Kidney (tissue), 13 donors: ENCODE measurements at regions not wholly inside any gene's neighbourhood (a gene's known extent, or its start where the extent isn't known, plus 50 kb on each side); places are given as distances from the start of the nearest gene placed in this dataset.
"Not testable (repeated sequence)": the region's sequence is repeated elsewhere in the genome, so short reads cannot be mapped to it uniquely, and the experiment has no call there.

Source experiments
- DNase-seq, 5 donors: peaks; one replicate each; pipeline ENCODE4 v3.0.0-alpha.2; 2013 to 2020
- FAIRE-seq: peaks from 2 replicates; lab custom pipeline; 2012; peaks lifted over from hg19 to GRCh38; lab: Jason Lieb, UNC
- H3K27ac ChIP-seq, 2 donors: one replicate each; pipeline ENCODE4 v1.7.0; 2013; ENCODE audit warnings: low read depth in 2 of 2, low read length in 2 of 2, inconsistent platforms in 1 of 2
- H3K27me3 ChIP-seq: one replicate; pipeline ENCODE4 v1.7.1; 2013; ENCODE audit warnings: low read length, inconsistent platforms; ENCODE audit not compliant: control insufficient read depth, insufficient read depth
- H3K36me3 ChIP-seq, 3 donors: one replicate each; pipeline versions ENCODE4 v1.7.0 to v1.7.1; 2013; ENCODE audit warnings: low read length in 3 of 3, control low read depth in 1 of 3, inconsistent platforms in 1 of 3; ENCODE audit not compliant: insufficient read depth in 3 of 3, control insufficient read depth in 2 of 3
- H3K4me1 ChIP-seq, 3 donors: one replicate each; pipeline versions ENCODE4 v1.7.0 to v1.7.1; 2013; ENCODE audit warnings: low read length in 3 of 3, inconsistent platforms in 1 of 3, low read depth in 1 of 3; ENCODE audit not compliant: control insufficient read depth in 2 of 3, insufficient read depth in 2 of 3
- H3K4me3 ChIP-seq, 3 donors: one replicate each; pipeline versions ENCODE4 v1.7.0 to v1.8.1; 2013; ENCODE audit warnings: low read length in 3 of 3, control low read depth in 1 of 3, inconsistent platforms in 1 of 3
- H3K9ac ChIP-seq, 3 donors: one replicate each; pipeline versions ENCODE4 v1.7.0 to v1.7.1; 2013; ENCODE audit warnings: low read length in 3 of 3, control low read depth in 1 of 3, inconsistent platforms in 1 of 3
- H3K9me3 ChIP-seq, 3 donors: one replicate each; pipeline versions ENCODE4 v1.7.0 to v1.7.1; 2013; ENCODE audit warnings: low read length in 3 of 3, control low read depth in 1 of 3, inconsistent platforms in 1 of 3; ENCODE audit not compliant: control insufficient read depth in 2 of 3, insufficient read depth in 1 of 3
- intact Hi-C: fragments of 100-400 bp; cut with DNase I; formaldehyde crosslinking; loops from one replicate; pipeline ENCODE4 v1.11.1; 2022
- TF ChIP-seq, protein P1 (sequence below): IDR thresholded peaks from 3 replicates; pipeline ENCODE4 v1.5.1; 2012; ENCODE audit warnings: mild to moderate bottlenecking, moderate library complexity, borderline replicate concordance; ENCODE audit not compliant: insufficient read depth; ENCODE audit errors: extremely low read depth
- donor health status: control.
- donor health status: control.
- donor health status: control.
- donor health status: control.
- donor health status: control.
- donor health status: DM: yes; HTN: yes; CAD: no.
- donor health status: Normal renal cell carcinoma (clear cell type).

DNA sequence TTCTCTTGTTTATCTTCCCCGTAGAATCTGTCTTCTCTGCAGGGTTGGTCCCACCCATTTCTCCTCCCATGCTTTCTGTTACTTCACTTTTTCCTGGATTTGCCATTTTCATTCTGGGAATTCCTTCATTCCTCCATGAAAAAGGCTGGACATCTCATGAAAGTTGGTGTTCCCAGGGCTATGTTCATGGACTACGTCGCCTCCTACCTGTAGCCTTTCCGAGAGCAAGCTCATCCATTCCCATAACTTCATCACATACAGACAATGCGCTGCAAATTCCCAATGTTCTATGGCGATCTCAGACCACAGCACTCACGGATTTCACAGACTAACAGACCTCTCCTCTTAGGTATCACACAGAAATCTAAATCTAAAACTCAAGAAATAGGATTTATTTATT lies 217.1 kb downstream of the EXOC5 start:
- no peak for DNase-seq
- Histone ChIP-seq H3K4me3 (no peak overlapping the region), H3K36me3 (no peaks in the 10 kb centered on the region), H3K4me1 (no peaks in the 10 kb centered on the region), H3K9me3 (no peaks in the 10 kb centered on the region), H3K27me3 (no peaks in the 10 kb centered on the region), H3K9ac (no peak overlapping the region), H3K27ac (no peak overlapping the region)
- intact Hi-C loops: no loop called here
- FAIRE-seq: no peak
- TF ChIP-seq, protein P1, sequence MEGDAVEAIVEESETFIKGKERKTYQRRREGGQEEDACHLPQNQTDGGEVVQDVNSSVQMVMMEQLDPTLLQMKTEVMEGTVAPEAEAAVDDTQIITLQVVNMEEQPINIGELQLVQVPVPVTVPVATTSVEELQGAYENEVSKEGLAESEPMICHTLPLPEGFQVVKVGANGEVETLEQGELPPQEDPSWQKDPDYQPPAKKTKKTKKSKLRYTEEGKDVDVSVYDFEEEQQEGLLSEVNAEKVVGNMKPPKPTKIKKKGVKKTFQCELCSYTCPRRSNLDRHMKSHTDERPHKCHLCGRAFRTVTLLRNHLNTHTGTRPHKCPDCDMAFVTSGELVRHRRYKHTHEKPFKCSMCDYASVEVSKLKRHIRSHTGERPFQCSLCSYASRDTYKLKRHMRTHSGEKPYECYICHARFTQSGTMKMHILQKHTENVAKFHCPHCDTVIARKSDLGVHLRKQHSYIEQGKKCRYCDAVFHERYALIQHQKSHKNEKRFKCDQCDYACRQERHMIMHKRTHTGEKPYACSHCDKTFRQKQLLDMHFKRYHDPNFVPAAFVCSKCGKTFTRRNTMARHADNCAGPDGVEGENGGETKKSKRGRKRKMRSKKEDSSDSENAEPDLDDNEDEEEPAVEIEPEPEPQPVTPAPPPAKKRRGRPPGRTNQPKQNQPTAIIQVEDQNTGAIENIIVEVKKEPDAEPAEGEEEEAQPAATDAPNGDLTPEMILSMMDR: no peak

DNA sequence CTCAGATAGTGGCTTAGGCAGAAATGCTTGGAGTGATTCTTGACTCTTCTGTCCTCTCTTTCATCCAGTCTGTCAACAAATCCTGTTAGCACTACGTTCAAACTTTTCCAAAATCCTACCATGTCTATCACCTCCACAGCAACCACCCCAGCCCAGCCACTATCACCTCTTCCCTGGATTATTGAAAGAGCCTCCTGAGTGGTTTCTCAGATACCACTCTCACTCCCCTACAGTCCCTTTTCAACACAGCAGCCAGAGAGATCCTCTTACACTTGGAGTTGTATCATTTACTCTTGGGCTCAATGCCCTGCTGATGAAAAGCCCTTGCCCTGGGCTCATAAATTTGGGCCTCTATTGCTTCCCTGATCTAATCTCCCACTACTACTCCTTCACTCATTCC lies 218.9 kb downstream of the EXOC5 start:
- TF ChIP-seq, protein P1: no peak
- H3K9ac ChIP-seq: no peak overlapping the region
- FAIRE-seq (no peak), DNase-seq (no peak)
- no peak overlapping the region for H3K4me3 ChIP-seq
- H3K27me3 ChIP-seq: no peaks in the 10 kb centered on the region
- H3K9me3 ChIP-seq: no peaks in the 10 kb centered on the region
- intact Hi-C loops: no loop called here
- H3K4me1 ChIP-seq: no peaks in the 10 kb centered on the region
- no peak overlapping the region for H3K27ac ChIP-seq
- H3K36me3 ChIP-seq: no peaks in the 10 kb centered on the region

DNA sequence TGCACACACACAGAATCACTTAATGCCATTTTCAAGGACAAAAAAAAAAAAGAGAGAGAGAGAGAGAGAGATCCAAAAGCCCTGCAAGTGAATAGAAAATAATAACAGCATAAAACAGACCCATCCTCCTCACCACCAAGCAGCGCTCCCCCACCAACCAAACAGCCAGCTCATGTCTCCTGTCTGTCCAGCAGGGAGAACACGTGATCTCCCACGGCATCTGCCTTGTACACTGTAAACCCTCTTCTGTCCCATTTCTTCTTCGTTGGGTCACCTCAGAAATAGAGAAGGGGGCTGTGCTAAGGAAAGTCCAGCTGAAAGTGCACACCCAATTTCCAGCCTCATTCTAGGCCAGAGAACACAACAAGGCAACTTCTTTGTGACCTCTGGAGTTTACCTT lies 222.5 kb downstream of the EXOC5 start:
- FAIRE-seq: no peak
- Histone ChIP-seq H3K9ac (no peak overlapping the region), H3K4me3 (no peak overlapping the region), H3K27me3 (no peaks in the 10 kb centered on the region), H3K36me3 (no peaks in the 10 kb centered on the region), H3K27ac (no peak overlapping the region), H3K4me1 (no peaks in the 10 kb centered on the region), H3K9me3 (no peaks in the 10 kb centered on the region)
- DNase-seq: no peak
- intact Hi-C loops: no loop called here
- TF ChIP-seq, protein P1: no peak

DNA sequence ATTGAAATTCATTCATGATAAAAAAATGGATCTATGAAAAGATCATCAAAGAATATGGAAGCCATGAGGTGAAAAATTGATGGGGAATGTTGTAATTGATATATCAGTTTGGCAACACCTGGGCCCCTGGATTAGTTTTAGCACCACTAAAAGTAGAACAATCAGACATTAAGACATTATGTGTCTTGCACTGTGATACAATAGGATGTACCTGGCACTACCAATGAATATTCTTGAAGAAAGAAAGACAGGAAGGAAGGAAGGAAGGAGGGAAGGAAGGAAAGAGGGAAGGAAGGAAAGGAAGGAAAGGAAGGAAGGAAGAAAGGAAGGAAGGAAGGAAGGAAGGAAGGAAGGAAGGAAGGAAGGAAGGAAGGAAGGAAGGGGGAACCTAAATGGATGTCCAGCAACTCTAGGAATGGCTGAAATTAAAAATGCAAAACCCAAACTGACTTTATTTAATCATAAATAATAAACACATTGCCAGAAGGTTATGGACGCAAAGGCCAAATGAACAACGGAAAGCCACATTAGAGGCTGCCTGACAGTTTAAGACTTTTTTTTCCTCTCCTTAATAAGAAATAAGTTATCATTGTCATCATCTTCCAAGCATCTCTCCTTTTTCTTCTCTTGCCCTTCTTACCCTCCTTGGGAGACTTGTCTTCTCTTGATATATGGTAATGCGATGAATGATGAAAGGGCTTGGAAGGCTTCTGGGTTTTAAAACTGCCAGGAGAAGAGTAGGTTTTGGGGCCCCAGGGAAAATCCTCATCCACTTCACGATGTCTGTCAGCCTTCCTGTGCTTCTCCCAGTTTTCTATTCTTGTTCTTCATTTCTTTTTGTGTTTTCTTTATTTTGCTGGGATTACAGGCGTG lies 224.4 kb downstream of the EXOC5 start:
- FAIRE-seq: not testable (repeated sequence)

More for the DNA sequence above, 224.4 kb downstream of the EXOC5 start:
- intact Hi-C loops, H3K4me1 ChIP-seq, H3K27me3 ChIP-seq, H3K9ac ChIP-seq, DNase-seq, H3K9me3 ChIP-seq, H3K27ac ChIP-seq, H3K36me3 ChIP-seq, H3K4me3 ChIP-seq: not testable (repeated sequence)
